Hepatocyte (in vitro differentiated cells): ENCODE measurements at regions not wholly inside any gene's neighbourhood (a gene's known extent, or its start where the extent isn't known, plus 50 kb on each side); places are given as distances from the start of the nearest gene placed in this dataset.

Experiments
- DNase-seq: peaks from one replicate; pipeline ENCODE4 v3.0.0-alpha.2; 2016; ENCODE audit warnings: low spot score
- H2AFZ ChIP-seq: fragments of 200-600 bp; sonication (generic); 2 replicates; pipeline ENCODE4 v1.6.0; 2016; ENCODE audit warnings: antibody characterized with exemption, mild to moderate bottlenecking
- H3K27ac ChIP-seq: fragments of 200-600 bp; sonication (generic); 2 replicates; pipeline ENCODE4 v1.5.1; 2016; ENCODE audit warnings: mild to moderate bottlenecking
- H3K27me3 ChIP-seq: fragments of 200-600 bp; sonication (generic); 2 replicates; pipeline ENCODE4 v1.6.1; 2016
- H3K36me3 ChIP-seq: fragments of 200-600 bp; sonication (generic); replicated peaks from 2 replicates; pipeline ENCODE4 v1.5.1; 2016; ENCODE audit warnings: low read depth; ENCODE audit not compliant: insufficient read depth
- H3K4me1 ChIP-seq: fragments of 200-600 bp; sonication (generic); 2 replicates; pipeline ENCODE4 v1.5.1; 2016; ENCODE audit warnings: mild to moderate bottlenecking, moderate library complexity; ENCODE audit not compliant: insufficient read depth
- H3K4me2 ChIP-seq: fragments of 200-600 bp; sonication (generic); 2 replicates; pipeline ENCODE4 v1.6.0; 2016
- H3K4me3 ChIP-seq: fragments of 200-600 bp; sonication (generic); 2 replicates; pipeline ENCODE4 v1.5.1; 2016; ENCODE audit warnings: mild to moderate bottlenecking
- H3K79me2 ChIP-seq: fragments of 200-600 bp; sonication (generic); 2 replicates; pipeline ENCODE4 v1.6.0; 2017; ENCODE audit warnings: mild to moderate bottlenecking
- H3K9me2 ChIP-seq: fragments of 200-600 bp; sonication (generic); replicated peaks from 2 replicates; pipeline ENCODE4 v1.6.0; 2017; ENCODE audit warnings: mild to moderate bottlenecking; ENCODE audit not compliant: insufficient read depth
- H3K9me3 ChIP-seq: fragments of 200-600 bp; sonication (generic); 2 replicates; pipeline ENCODE4 v1.5.1; 2016; ENCODE audit warnings: low read depth, mild to moderate bottlenecking
- H4K20me1 ChIP-seq: fragments of 200-600 bp; sonication (generic); 2 replicates; pipeline ENCODE4 v1.6.0; 2016; ENCODE audit warnings: mild to moderate bottlenecking; ENCODE audit not compliant: insufficient read depth, poor library complexity, severe bottlenecking
- CTCF ChIP-seq: fragments of 200-600 bp; sonication (generic); IDR thresholded peaks from 2 replicates; pipeline ENCODE4 v1.5.1; 2016; ENCODE audit warnings: antibody characterized with exemption, mild to moderate bottlenecking; ENCODE audit not compliant: poor library complexity
- EZH2 ChIP-seq: fragments of 200-600 bp; sonication (generic); IDR thresholded peaks from 2 replicates; pipeline ENCODE4 v1.6.1; 2016; ENCODE audit warnings: antibody characterized with exemption, mild to moderate bottlenecking, borderline replicate concordance
- EZH2phosphoT487 ChIP-seq: fragments of 200-600 bp; sonication (generic); IDR thresholded peaks from one replicate; pipeline ENCODE4 v1.6.1; 2018; ENCODE audit warnings: antibody characterized with exemption, mild to moderate bottlenecking, low read depth, moderate library complexity; ENCODE audit not compliant: unreplicated experiment, severe bottlenecking
- WGBS: methylation state at CpG from one replicate; pipeline ENCODE4 v1.1.6; 2016; ENCODE audit warnings: low lambda C conversion rate; ENCODE audit errors: missing lambda C conversion rate; 5-methylcytosine and 5-hydroxymethylcytosine counted together

GRCh38 chr17:79202480-79202879 lies 127.9 kb downstream of the ENGASE start:
- Histone ChIP-seq H3K4me2 (no peak overlapping the region), H3K79me2 (no peaks in the 10 kb centered on the region), H3K9me3 (no peaks in the 10 kb centered on the region), H2AFZ (no peak overlapping the region), H3K4me1 (no peaks in the 10 kb centered on the region), H3K36me3 (no peaks in the 10 kb centered on the region), H4K20me1 (no peaks in the 10 kb centered on the region), H3K27me3 (peaks cover 19% of the 10 kb centered on the region), H3K4me3 (no peak overlapping the region), H3K27ac (no peak overlapping the region), H3K9me2 (no peaks in the 10 kb centered on the region)
- 76% methylated on average over 12 of the region's 12 CpGs for WGBS
- TF ChIP-seq EZH2 (no peak), CTCF (no peak), EZH2phosphoT487 (no peak)
- DNase-seq, result no peak

GRCh38 chr17:79201536-79202227 lies 127.1 kb downstream of the ENGASE start:
- DNase-seq, result no peak
- Histone ChIP-seq H3K27me3 (peaks cover 17% of the 10 kb centered on the region), H3K4me3 (no peak overlapping the region), H3K36me3 (no peaks in the 10 kb centered on the region), H3K9me3 (no peaks in the 10 kb centered on the region), H3K9me2 (no peaks in the 10 kb centered on the region), H3K27ac (no peak overlapping the region), H3K79me2 (no peaks in the 10 kb centered on the region), H3K4me2 (no peak overlapping the region), H3K4me1 (no peaks in the 10 kb centered on the region), H2AFZ (no peak overlapping the region), H4K20me1 (no peaks in the 10 kb centered on the region)
- no peak for TF ChIP-seq EZH2phosphoT487
- no peak for TF ChIP-seq CTCF
- TF ChIP-seq EZH2, result no peak
- WGBS, result 65% methylated on average over 15 of the region's 15 CpGs

- H3K27ac ChIP-seq, result no peak overlapping the region
- no peaks in the 10 kb centered on the region for H3K36me3 ChIP-seq
- no peaks in the 10 kb centered on the region for H4K20me1 ChIP-seq
- no peaks in the 10 kb centered on the region for H3K4me1 ChIP-seq
- peaks cover 20% of the 10 kb centered on the region for H3K27me3 ChIP-seq
- TF ChIP-seq CTCF (no peak), EZH2phosphoT487 (no peak), EZH2 (no peak)
- H3K9me3 ChIP-seq, result no peaks in the 10 kb centered on the region
- H2AFZ ChIP-seq, result no peak overlapping the region
- H3K4me3 ChIP-seq, result no peak overlapping the region
- H3K9me2 ChIP-seq, result no peaks in the 10 kb centered on the region
- H3K4me2 ChIP-seq, result no peak overlapping the region
- DNase-seq, result no peak
- WGBS, result 40% methylated on average over 6 of the region's 6 CpGs
- H3K79me2 ChIP-seq, result no peaks in the 10 kb centered on the region
These were observed 126.5 kb downstream of the ENGASE start for GRCh38 chr17:79201119-79201518.
